Nephron progenitor cell (in vitro differentiated cells): ENCODE measurements at regions not wholly inside any gene's neighbourhood (a gene's known extent, or its start where the extent isn't known, plus 50 kb on each side); places are given as distances from the start of the nearest gene placed in this dataset.

Source experiments
- DNase-seq: peaks from one replicate; pipeline ENCODE4 v3.0.0; 2021
- H3K27ac Mint-ChIP-seq: 2 replicates; pipeline ENCODE4 v1.8.0; 2021; ENCODE audit warnings: mild to moderate bottlenecking, moderate library complexity, mixed read lengths
- H3K27me3 Mint-ChIP-seq: 2 replicates; pipeline ENCODE4 v1.8.0; 2021; ENCODE audit warnings: mild to moderate bottlenecking, low read depth, mixed read lengths; ENCODE audit not compliant: poor library complexity
- H3K36me3 Mint-ChIP-seq: 2 replicates; pipeline ENCODE4 v1.8.0; 2021; ENCODE audit warnings: low read depth, mixed read lengths
- H3K4me1 Mint-ChIP-seq: 2 replicates; pipeline ENCODE4 v1.8.0; 2021; ENCODE audit warnings: mixed read lengths
- H3K4me3 Mint-ChIP-seq: 2 replicates; pipeline ENCODE4 v1.8.0; 2021; ENCODE audit warnings: mild to moderate bottlenecking, moderate library complexity, mixed read lengths
- H3K9me3 Mint-ChIP-seq: 2 replicates; pipeline ENCODE4 v1.8.0; 2021; ENCODE audit warnings: mild to moderate bottlenecking, moderate library complexity, mixed read lengths
- TF ChIP-seq, protein P1 (sequence below): fragments of 200-600 bp; sonication (generic); IDR thresholded peaks from 2 replicates; pipeline ENCODE4 v1.5.0; 2021; ENCODE audit warnings: antibody characterized with exemption

DNA sequence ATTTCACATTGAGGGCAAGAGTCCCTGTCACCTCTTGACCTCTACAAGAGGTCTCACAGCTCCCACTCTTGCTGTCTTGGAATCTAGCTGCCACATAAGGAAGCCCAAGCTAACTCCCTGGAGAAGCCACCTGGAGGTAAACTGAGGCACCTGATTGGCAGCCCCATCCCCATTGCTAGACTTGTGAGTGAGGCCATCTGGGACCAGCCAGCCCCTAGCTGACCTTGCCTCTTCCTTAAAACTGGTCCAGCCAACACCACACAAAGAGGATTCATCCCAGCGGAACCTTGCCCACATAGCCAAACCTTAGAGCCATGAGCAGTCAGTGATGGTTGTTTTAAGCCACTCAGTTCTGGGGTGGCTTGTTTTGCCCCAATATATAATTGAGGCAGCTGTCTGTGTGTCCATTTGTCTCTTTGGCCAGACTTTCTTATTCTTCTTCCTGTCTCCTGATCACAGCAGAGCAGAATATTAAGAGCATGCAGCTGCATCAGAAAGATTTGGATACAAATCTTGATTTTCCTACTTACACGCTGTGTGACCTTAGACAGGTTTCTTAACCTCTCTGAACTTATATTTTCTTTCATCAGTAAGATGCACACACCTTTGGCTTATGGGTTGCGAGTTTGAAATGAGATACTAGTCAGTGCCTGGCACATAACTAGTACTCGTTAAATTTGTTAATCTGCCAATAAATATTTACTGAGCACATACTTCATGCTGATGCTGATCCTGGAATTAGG is 74.3 kb upstream of the TP53I11 start:
- H3K27me3 Mint-ChIP-seq, result peaks cover 8% of the 10 kb centered on the region
- no peaks in the 10 kb centered on the region for H3K9me3 Mint-ChIP-seq
- H3K4me1 Mint-ChIP-seq, result peaks cover 50% of the 10 kb centered on the region
- H3K27ac Mint-ChIP-seq, result no peak overlapping the region
- TF ChIP-seq, protein P1, sequence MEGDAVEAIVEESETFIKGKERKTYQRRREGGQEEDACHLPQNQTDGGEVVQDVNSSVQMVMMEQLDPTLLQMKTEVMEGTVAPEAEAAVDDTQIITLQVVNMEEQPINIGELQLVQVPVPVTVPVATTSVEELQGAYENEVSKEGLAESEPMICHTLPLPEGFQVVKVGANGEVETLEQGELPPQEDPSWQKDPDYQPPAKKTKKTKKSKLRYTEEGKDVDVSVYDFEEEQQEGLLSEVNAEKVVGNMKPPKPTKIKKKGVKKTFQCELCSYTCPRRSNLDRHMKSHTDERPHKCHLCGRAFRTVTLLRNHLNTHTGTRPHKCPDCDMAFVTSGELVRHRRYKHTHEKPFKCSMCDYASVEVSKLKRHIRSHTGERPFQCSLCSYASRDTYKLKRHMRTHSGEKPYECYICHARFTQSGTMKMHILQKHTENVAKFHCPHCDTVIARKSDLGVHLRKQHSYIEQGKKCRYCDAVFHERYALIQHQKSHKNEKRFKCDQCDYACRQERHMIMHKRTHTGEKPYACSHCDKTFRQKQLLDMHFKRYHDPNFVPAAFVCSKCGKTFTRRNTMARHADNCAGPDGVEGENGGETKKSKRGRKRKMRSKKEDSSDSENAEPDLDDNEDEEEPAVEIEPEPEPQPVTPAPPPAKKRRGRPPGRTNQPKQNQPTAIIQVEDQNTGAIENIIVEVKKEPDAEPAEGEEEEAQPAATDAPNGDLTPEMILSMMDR, result no peak
- no peak for DNase-seq
- H3K36me3 Mint-ChIP-seq, result no peaks in the 10 kb centered on the region
- H3K4me3 Mint-ChIP-seq, result no peak overlapping the region

DNA sequence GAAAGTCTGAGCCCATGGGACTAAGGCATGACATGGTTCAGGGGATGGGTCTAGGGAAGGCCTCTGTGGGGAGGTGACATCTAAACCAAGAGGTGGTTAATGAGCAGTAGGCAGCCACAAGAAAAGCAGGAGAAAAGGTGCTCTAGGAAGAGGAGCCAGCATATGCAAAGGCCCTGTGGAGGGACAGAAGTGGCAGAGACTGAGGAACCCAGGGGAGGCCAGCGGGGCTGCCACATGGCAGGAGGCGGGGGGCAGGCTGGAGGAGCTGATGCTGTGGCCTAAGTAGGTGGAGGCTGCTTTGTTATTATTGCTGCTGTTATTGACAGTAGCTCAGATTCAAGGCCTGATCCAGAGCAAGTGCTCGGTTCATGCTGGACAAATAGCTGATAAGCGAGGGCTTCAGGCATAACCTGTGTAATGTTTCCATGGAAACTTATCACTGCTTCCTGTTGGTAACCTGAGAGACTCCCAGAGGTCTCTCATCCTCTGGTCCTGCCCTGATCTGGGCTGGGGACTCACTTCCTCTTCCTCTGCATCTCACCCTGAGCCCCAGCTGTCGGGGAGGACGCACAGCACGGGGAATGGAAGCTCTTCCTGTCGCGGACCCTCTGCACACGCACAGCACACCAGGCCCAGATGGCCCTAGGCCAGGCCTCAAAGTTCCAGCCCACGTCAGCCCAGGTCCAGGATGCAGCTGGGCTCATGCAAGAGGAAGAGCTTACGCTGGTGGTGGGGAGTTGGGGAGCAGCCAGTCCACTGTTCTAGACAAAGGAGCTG is 75.2 kb upstream of the TP53I11 start:
- peaks cover 8% of the 10 kb centered on the region for H3K27me3 Mint-ChIP-seq
- no peak for DNase-seq
- no peak overlapping the region for H3K27ac Mint-ChIP-seq
- H3K4me3 Mint-ChIP-seq, result no peak overlapping the region
- TF ChIP-seq, protein P1, result no peak
- H3K4me1 Mint-ChIP-seq, result peaks cover 42% of the 10 kb centered on the region
- no peaks in the 10 kb centered on the region for H3K36me3 Mint-ChIP-seq
- no peaks in the 10 kb centered on the region for H3K9me3 Mint-ChIP-seq

DNA sequence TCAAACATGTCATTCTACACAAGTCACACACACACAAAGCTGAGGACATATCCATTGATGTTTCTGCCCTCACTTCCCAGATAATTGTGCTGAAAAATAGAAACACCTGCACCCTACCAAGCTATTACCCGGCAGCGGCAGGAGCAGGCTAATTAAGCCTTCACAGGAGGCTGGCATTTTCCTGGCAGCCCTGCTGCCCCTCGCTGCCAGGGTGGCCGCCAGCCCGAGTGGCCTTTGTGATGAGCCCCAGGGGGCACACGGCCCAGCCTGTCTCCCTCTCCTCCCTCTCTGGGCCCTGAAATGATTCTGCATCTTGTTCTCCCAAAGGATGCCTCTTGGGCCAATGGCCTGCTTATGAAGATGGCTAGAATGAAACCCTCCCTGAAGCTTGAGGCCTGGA is 76.2 kb upstream of the TP53I11 start:
- H3K4me3 Mint-ChIP-seq, result no peak overlapping the region
- no peaks in the 10 kb centered on the region for H3K36me3 Mint-ChIP-seq
- no peak for DNase-seq
- H3K4me1 Mint-ChIP-seq, result peaks cover 34% of the 10 kb centered on the region
- peaks cover 8% of the 10 kb centered on the region for H3K27me3 Mint-ChIP-seq
- no peaks in the 10 kb centered on the region for H3K9me3 Mint-ChIP-seq
- TF ChIP-seq, protein P1, result no peak
- H3K27ac Mint-ChIP-seq, result no peak overlapping the region

DNA sequence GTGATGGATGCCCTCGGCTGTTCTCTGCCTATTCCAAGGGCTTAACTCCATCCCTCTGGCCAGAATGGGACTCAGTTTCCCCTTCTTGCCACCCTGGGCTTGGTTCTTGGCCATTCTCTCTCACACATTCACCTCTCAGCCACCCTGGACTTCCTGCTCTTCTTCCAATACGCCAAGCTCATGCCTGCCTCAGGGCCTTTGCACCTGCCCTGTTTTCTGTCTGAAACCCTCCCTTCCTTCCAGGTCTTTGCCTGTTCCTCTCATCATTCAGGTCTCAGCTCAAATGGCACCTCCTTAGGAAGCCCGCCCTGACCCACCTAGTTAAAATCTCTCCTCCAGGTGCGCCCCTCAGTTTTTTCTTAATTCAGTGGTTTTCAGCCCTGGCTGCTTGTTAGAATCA is 76.6 kb upstream of the TP53I11 start:
- H3K4me1 Mint-ChIP-seq, result peaks cover 29% of the 10 kb centered on the region
- H3K36me3 Mint-ChIP-seq, result no peaks in the 10 kb centered on the region
- no peak overlapping the region for H3K4me3 Mint-ChIP-seq
- H3K27me3 Mint-ChIP-seq, result peaks cover 8% of the 10 kb centered on the region
- no peak overlapping the region for H3K27ac Mint-ChIP-seq
- H3K9me3 Mint-ChIP-seq, result no peaks in the 10 kb centered on the region
- DNase-seq, result no peak
- TF ChIP-seq, protein P1, result no peak

DNA sequence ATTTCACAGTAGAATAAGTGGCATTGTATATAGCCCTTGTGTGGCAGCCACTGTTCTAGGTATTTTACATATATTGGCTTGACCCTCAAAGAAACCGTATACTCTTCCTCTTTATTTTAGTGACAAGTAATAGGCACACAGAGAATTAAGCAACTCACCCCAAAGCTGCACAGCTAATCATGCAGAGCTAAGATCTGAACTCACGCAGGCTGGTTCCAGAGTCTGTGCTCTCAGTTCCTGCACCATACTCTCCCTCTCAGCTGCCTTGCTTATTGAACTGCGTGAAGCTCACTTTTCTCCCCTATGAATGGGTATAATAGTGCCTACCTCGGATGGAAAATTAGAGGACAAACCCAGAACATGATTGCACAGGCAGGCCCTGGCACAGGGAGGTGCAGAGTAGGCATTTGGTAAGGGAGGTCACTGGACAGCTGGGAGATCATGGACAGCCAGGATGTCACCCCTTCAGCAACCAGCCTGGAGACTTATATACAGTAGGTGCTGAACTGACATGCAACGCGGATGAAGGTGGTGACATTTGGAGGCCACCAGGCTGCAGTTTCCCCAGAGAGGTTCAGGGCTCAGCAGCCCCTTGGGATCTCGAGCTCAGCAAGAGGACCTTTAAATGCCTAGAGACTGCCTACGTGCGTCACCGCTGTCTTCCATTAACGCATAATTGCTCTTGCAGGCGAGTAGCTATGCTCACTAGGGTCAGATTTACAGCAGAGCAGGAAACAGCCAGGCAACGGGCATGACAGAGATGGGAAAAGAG is 78.4 kb upstream of the TP53I11 start:
- peaks cover 27% of the 10 kb centered on the region for H3K4me1 Mint-ChIP-seq
- TF ChIP-seq, protein P1, result no peak
- DNase-seq, result no peak

More for the DNA sequence above, 78.4 kb upstream of the TP53I11 start:
- Mint-ChIP-seq H3K4me3 (no peak overlapping the region), H3K27me3 (peaks cover 3% of the 10 kb centered on the region), H3K36me3 (no peaks in the 10 kb centered on the region), H3K9me3 (no peaks in the 10 kb centered on the region), H3K27ac (no peak overlapping the region)
